HG02798 (cell line): ENCODE measurements at regions not wholly inside any gene's neighbourhood (a gene's known extent, or its start where the extent isn't known, plus 50 kb on each side); places are given as distances from the start of the nearest gene placed in this dataset.
"Not testable (repeated sequence)": the region's sequence is repeated elsewhere in the genome, so short reads cannot be mapped to it uniquely, and the experiment has no call there.

ENCODE experiments used
- ATAC-seq: cut with Tn5 transposase; IDR thresholded peaks from one replicate; pipeline ENCODE4 v1.9.1; 2021; ENCODE audit warnings: mild to moderate bottlenecking; ENCODE audit not compliant: unreplicated experiment, poor library complexity

GRCh38 chr16:72609066-72609465 is 437.1 kb upstream of the PMFBP1 start:
- ATAC-seq: no peak

GRCh38 chr16:72604375-72604774 is 432.4 kb upstream of the PMFBP1 start:
- ATAC-seq: no peak

- no peak for ATAC-seq
Observed at GRCh38 chr16:72602499-72602898, 430.5 kb upstream of the PMFBP1 start.

GRCh38 chr16:72598696-72599095 is 426.7 kb upstream of the PMFBP1 start:
- ATAC-seq: no peak

- ATAC-seq: no peak
Observed at GRCh38 chr16:72597938-72598337, 426.0 kb upstream of the PMFBP1 start.

- no peak for ATAC-seq
Observed at GRCh38 chr16:72596373-72596772, 424.4 kb upstream of the PMFBP1 start.

- ATAC-seq: peak; percentile 90
Observed at GRCh38 chr16:72590151-72590937, 418.4 kb upstream of the PMFBP1 start.

GRCh38 chr16:72588551-72588950 is 416.6 kb upstream of the PMFBP1 start:
- ATAC-seq: no peak

GRCh38 chr16:72578061-72578460 is 406.1 kb upstream of the PMFBP1 start:
- not testable (repeated sequence) for ATAC-seq

- no peak for ATAC-seq
Observed at GRCh38 chr16:72576189-72576588, 404.2 kb upstream of the PMFBP1 start.

GRCh38 chr16:72569677-72570076 is 397.7 kb upstream of the PMFBP1 start:
- ATAC-seq: no peak

GRCh38 chr16:72568502-72568901 is 396.5 kb upstream of the PMFBP1 start:
- ATAC-seq: no peak

GRCh38 chr16:72566174-72566573 is 394.2 kb upstream of the PMFBP1 start:
- no peak for ATAC-seq

GRCh38 chr16:72565106-72565505 is 393.2 kb upstream of the PMFBP1 start:
- ATAC-seq: no peak

GRCh38 chr16:72560617-72561016 is 388.7 kb upstream of the PMFBP1 start:
- ATAC-seq: no peak

- no peak for ATAC-seq
Observed at GRCh38 chr16:72558501-72558900, 386.5 kb upstream of the PMFBP1 start.

- ATAC-seq: no peak
Observed at GRCh38 chr16:72554935-72555334, 383.0 kb upstream of the PMFBP1 start.

- ATAC-seq: no peak
Observed at GRCh38 chr16:72552654-72553053, 380.7 kb upstream of the PMFBP1 start.

GRCh38 chr16:72551649-72552048 is 379.7 kb upstream of the PMFBP1 start:
- ATAC-seq: no peak

GRCh38 chr16:72549878-72550277 is 377.9 kb upstream of the PMFBP1 start:
- ATAC-seq: no peak

- ATAC-seq: no peak
Observed at GRCh38 chr16:72542102-72542501, 370.1 kb upstream of the PMFBP1 start.

GRCh38 chr16:72537664-72538063 is 365.7 kb upstream of the PMFBP1 start:
- ATAC-seq: no peak
